GM19397 (cell line): ENCODE measurements at regions not wholly inside any gene's neighbourhood (a gene's known extent, or its start where the extent isn't known, plus 50 kb on each side); places are given as distances from the start of the nearest gene placed in this dataset.
"Not testable (repeated sequence)": the region's sequence is repeated elsewhere in the genome, so short reads cannot be mapped to it uniquely, and the experiment has no call there.

Experiments used
- ATAC-seq: cut with Tn5 transposase; IDR thresholded peaks from one replicate; pipeline ENCODE4 v1.9.1; 2021; ENCODE audit warnings: mild to moderate bottlenecking, moderate library complexity; ENCODE audit not compliant: unreplicated experiment

- ATAC-seq: not testable (repeated sequence)
These were observed 435.8 kb downstream of the SHISA9 start for GRCh38 chr16:13336907-13337881.

DNA sequence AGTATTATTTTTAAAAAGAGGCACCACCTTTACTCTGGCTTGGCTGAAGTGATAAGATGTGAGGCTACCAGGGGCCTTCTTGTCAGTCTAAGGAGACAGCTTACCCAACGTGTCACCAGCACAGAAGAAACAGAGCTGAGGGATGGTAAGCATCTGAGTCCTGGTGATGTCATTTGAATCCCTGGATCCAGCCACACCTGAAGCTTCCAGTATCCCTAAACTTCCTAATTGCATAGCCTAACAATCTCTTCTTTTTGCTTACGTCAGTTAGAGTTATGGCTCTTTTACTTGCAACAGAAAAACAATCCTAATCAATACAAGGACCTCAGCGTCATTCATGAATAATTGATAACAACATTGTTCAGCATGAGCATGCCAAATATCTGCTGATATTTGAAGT is 436.6 kb downstream of the SHISA9 start:
- no peak for ATAC-seq

- ATAC-seq: no peak
These were observed 441.3 kb downstream of the SHISA9 start for GRCh38 chr16:13342675-13343074.

DNA sequence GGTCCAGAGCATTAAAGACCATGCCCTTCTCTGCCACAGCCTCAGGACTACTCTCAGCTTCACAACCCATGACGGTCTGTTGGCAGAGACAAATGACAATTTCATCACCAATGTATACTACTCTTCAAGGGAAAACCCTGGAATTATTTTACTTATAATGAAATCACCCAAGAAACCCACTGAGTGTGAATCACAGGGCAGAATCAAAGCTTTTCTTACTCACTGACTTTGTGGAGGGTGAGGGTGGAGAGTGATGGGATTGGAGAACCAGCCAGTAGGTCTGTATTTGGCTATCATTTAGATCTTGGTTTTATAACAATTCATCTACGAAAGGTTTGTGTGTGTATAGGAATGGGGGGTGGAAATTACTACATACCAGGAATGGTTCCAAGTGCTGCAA is 442.6 kb downstream of the SHISA9 start:
- no peak for ATAC-seq

DNA sequence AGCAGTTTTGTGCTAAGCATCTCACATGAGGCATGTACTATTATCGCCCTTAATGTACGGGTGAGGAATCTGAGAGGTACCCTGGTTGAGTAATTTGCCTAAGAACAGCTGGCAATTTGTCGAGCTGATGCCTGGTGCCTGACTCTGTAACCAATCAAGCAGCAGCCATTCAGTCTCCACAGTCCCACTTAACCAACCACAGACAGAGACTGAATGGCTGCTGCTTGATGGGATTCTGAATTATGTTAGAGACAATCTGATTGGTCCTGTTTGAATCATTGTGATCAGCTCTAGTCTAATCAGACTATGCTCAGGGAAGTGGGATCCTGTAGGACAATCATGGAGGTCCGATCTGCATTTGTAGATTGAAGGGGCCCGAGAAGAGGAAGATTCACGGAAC is 447.0 kb downstream of the SHISA9 start:
- ATAC-seq: no peak

GRCh38 chr16:13350000-13350399 is 448.6 kb downstream of the SHISA9 start:
- no peak for ATAC-seq

GRCh38 chr16:13351181-13351580 is 449.8 kb downstream of the SHISA9 start:
- ATAC-seq: no peak

DNA sequence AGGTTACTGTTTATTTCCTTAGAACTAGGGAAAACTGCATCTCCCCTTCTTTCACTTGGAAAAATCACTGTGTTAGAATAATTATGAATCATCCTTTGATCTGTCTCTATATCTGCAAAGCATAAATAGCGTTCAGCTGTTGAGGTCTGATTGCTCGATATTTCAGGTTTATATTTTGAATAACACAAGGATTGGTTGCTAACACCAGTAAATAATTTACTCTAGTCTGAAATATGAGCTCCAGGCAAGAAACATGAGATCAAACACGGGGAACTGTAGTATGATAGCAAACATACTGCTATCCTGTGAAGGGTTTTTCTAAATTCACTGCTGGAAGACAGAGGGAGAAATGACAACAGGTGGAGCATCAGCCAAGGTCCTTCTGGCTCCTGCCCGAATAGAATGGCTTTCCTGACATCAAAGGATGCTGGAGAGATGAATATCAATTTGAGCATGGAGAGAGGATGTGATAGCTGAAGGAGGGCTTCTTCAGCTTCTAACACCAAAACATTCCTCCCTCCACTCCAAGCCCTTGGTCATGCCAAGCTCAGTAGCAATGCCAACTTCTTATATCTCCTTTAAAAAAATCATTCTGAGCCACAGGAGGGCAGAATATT is 450.3 kb downstream of the SHISA9 start:
- ATAC-seq: no peak

- not testable (repeated sequence) for ATAC-seq
These were observed 451.4 kb downstream of the SHISA9 start for GRCh38 chr16:13352796-13353195.

- not testable (repeated sequence) for ATAC-seq
These were observed 456.4 kb downstream of the SHISA9 start for GRCh38 chr16:13357842-13358241.

GRCh38 chr16:13359835-13360234 is 458.4 kb downstream of the SHISA9 start:
- ATAC-seq: no peak

DNA sequence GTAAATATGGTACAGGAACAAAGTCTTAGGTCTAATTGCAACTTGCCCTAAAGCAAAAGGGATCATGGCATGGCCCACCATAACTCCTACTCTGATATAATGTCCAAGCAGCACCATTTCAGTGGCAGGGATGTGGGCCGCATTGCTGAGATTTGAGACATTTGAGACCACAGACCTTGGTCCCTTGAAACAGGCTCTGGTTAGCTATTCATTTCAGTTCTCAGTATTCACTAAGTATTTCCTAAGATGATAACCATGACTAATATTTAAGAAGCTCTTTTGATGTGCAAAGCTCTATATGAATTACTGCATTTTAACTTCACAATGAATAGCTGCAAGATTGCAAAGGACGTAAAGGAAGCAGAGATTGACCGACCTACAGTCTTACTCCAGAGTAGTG is 471.0 kb downstream of the SHISA9 start:
- no peak for ATAC-seq

DNA sequence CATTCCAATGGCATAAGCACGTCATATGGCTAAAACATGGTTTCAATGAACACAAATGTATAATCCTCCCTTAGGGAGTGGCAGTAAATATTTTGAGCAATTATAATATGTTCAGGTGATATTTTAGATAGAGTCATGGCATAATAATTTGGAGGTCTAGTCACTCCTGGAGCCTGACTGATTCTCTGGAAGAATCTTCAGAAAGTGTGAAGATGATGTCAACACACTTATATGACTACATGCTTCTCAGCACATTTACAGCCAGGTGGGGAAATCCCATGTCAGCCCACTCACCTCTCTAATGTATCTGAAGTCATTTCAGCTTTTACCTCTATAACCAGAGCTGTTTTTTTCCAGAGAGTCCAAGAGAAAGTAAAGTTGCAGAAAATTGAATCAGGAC is 474.8 kb downstream of the SHISA9 start:
- ATAC-seq: no peak

- no peak for ATAC-seq
These were observed 475.7 kb downstream of the SHISA9 start for GRCh38 chr16:13377143-13377542.

DNA sequence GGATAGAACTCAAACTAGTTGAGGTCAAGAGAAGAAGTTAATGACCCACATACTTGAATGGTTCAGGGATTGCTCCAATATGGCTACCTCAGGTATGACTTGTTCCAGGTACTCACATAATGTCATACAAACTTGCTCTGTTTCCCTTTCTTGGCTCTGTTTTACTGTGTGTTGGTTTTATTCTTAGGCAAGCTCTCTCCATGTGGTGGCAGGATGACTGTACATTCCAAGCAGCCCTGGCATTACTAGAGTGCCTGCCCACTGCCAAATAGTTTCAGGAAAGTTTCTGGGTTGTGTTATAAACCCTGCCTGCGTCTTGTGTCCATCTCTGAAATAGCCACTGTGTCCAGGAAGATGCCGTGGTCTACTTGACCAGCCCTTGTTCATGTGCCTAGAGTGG is 476.8 kb downstream of the SHISA9 start:
- no peak for ATAC-seq

GRCh38 chr16:13379266-13379665 is 477.9 kb downstream of the SHISA9 start:
- ATAC-seq: no peak

GRCh38 chr16:13385156-13386040 is 484.0 kb downstream of the SHISA9 start:
- not testable (repeated sequence) for ATAC-seq

GRCh38 chr16:13390093-13390985 is 488.9 kb downstream of the SHISA9 start:
- ATAC-seq: peak; percentile 62

DNA sequence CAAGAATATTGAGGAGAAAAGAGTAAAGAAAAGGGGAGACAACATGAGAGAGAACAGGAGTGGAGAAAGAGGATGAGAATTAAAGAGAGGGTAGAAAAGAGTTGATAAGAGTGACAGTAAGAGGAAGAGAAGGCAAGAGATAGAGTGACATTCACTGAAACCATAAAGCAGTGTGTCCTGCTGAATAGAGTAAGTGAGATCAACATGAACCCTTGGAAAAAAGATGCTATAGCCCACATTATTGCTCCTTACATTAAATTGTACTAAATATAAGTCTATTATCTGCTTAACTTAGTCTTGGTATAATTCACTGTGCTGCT is 489.5 kb downstream of the SHISA9 start:
- no peak for ATAC-seq

DNA sequence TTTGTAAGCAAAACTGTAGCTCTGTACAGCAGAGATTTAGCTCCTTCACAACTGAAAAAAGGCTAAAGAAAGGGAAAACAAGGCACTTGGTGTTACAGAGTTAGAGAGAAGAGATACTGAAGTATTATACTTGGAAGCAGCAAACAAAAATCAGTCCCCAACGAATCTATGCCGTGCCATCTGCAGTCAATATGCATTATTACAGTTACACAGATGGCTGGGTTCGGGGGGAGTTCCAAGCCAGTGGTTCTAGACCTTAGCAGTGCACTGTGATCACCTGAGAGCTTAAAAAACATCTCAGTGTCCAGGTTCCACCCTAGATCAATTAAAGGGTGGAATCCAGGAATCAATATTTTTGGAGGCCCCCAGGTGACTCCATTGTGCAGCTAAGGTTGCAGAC is 489.9 kb downstream of the SHISA9 start:
- no peak for ATAC-seq
